GM23338 (cell line): ENCODE measurements at regions not wholly inside any gene's neighbourhood (a gene's known extent, or its start where the extent isn't known, plus 50 kb on each side); places are given as distances from the start of the nearest gene placed in this dataset.

Source experiments
- ATAC-seq: fragments of 200-7000 bp; cut with Tn5 transposase; 3 replicates; pipeline ENCODE4 v1.9.1; 2020
- DNase-seq: peaks from one replicate; pipeline ENCODE4 v3.0.0-alpha.2; 2015; ENCODE audit warnings: low spot score
- H2AFZ ChIP-seq: fragments of 200-600 bp; sonication (generic); 2 replicates; pipeline ENCODE4 v1.8.0; 2016; ENCODE audit warnings: antibody characterized with exemption, mild to moderate bottlenecking, moderate library complexity
- H3F3A ChIP-seq: fragments of 200-600 bp; sonication (generic); replicated peaks from 2 replicates; pipeline ENCODE4 v1.8.0; 2017; ENCODE audit warnings: antibody characterized with exemption, mixed run types, low read depth
- H3K27ac ChIP-seq: fragments of 200-600 bp; sonication (generic); 2 replicates; pipeline ENCODE4 v1.6.1; 2016; ENCODE audit warnings: low read depth
- H3K27me3 ChIP-seq: fragments of 200-600 bp; sonication (generic); 2 replicates; pipeline ENCODE4 v1.8.0; 2016; ENCODE audit warnings: mild to moderate bottlenecking, mixed run types, moderate library complexity; ENCODE audit not compliant: insufficient read depth
- H3K36me3 ChIP-seq: fragments of 200-600 bp; sonication (generic); 2 replicates; pipeline ENCODE4 v1.8.0; 2016; ENCODE audit warnings: mild to moderate bottlenecking; ENCODE audit not compliant: insufficient read depth
- H3K4me1 ChIP-seq: fragments of 200-600 bp; sonication (generic); 2 replicates; pipeline ENCODE4 v1.8.0; 2016; ENCODE audit warnings: mild to moderate bottlenecking, moderate library complexity; ENCODE audit not compliant: insufficient read depth
- H3K4me2 ChIP-seq: fragments of 200-600 bp; sonication (generic); 2 replicates; pipeline ENCODE4 v1.7.1; 2017; ENCODE audit warnings: mixed run types
- H3K4me3 ChIP-seq: fragments of 200-600 bp; sonication (generic); 2 replicates; pipeline ENCODE4 v1.6.1; 2016; ENCODE audit warnings: mixed run types
- H3K79me2 ChIP-seq: fragments of 200-600 bp; sonication (generic); replicated peaks from 2 replicates; pipeline ENCODE4 v1.8.0; 2017; ENCODE audit warnings: mild to moderate bottlenecking; ENCODE audit not compliant: insufficient read depth
- H3K9me2 ChIP-seq: fragments of 200-600 bp; sonication (generic); 2 replicates; pipeline ENCODE4 v1.8.0; 2017; ENCODE audit not compliant: insufficient read depth
- H4K20me1 ChIP-seq: fragments of 200-600 bp; sonication (generic); replicated peaks from 2 replicates; pipeline ENCODE4 v1.8.0; 2017; ENCODE audit warnings: mild to moderate bottlenecking; ENCODE audit not compliant: insufficient read depth
- H3K27ac Mint-ChIP-seq: 2 replicates; pipeline ENCODE4 v1.8.0; 2020; ENCODE audit warnings: inconsistent platforms, mild to moderate bottlenecking, moderate library complexity, mixed read lengths
- H3K27me3 Mint-ChIP-seq: 3 replicates; pipeline ENCODE4 v1.8.0; 2022; ENCODE audit warnings: low read depth, mild to moderate bottlenecking, moderate library complexity, mixed read lengths, inconsistent platforms; ENCODE audit not compliant: insufficient read depth, poor library complexity
- H3K36me3 Mint-ChIP-seq: 3 replicates; pipeline ENCODE4 v1.8.0; 2021; ENCODE audit warnings: low read depth, mild to moderate bottlenecking, inconsistent platforms, moderate library complexity, mixed read lengths
- H3K4me1 Mint-ChIP-seq: 3 replicates; pipeline ENCODE4 v1.8.0; 2020; ENCODE audit warnings: mild to moderate bottlenecking, inconsistent platforms, mixed read lengths
- H3K4me3 Mint-ChIP-seq: 3 replicates; pipeline ENCODE4 v1.8.0; 2021; ENCODE audit warnings: moderate library complexity, mild to moderate bottlenecking, inconsistent platforms, mixed read lengths
- H3K9me3 Mint-ChIP-seq: 3 replicates; pipeline ENCODE4 v1.8.0; 2020; ENCODE audit warnings: moderate library complexity, mild to moderate bottlenecking, inconsistent platforms, mixed read lengths
- CREB1 ChIP-seq: fragments of 250-450 bp; sonication (Bioruptor Pico); IDR thresholded peaks from 2 replicates; pipeline ENCODE4 v1.5.0; 2020; ENCODE audit warnings: low read depth, mild to moderate bottlenecking, moderate library complexity
- CTCF ChIP-seq, 2 experiments: fragments of 200-600 bp in 1 of 2; sonication (generic) in 1 of 2; conservative IDR thresholded peaks; 2 replicates each; pipeline versions ENCODE4 v1.5.1 to v1.6.1; 2016 to 2017; ENCODE audit warnings: antibody characterized with exemption in 2 of 2, low read depth in 2 of 2, mild to moderate bottlenecking in 2 of 2, moderate library complexity in 1 of 2
- ETS1 ChIP-seq: IDR thresholded peaks from 2 replicates; pipeline ENCODE4 v1.6.1; 2016; ENCODE audit warnings: antibody characterized with exemption
- EZH2 ChIP-seq: fragments of 200-600 bp; sonication (generic); IDR thresholded peaks from one replicate; pipeline ENCODE4 v1.8.0; 2017; ENCODE audit warnings: antibody characterized with exemption, mild to moderate bottlenecking, low read depth; ENCODE audit not compliant: unreplicated experiment
- EZH2phosphoT487 ChIP-seq: fragments of 200-600 bp; sonication (generic); IDR thresholded peaks from one replicate; pipeline ENCODE4 v1.8.1; 2018; ENCODE audit warnings: antibody characterized with exemption; ENCODE audit not compliant: unreplicated experiment
- JUNB ChIP-seq: IDR thresholded peaks from one replicate; pipeline ENCODE4 v1.6.1; 2016; ENCODE audit warnings: antibody characterized with exemption; ENCODE audit not compliant: unreplicated experiment
- NANOG ChIP-seq: IDR thresholded peaks from 2 replicates; pipeline ENCODE4 v1.6.1; 2016; ENCODE audit warnings: antibody characterized with exemption, borderline replicate concordance
- POLR2AphosphoS5 ChIP-seq: IDR thresholded peaks from 2 replicates; pipeline ENCODE4 v1.6.1; 2016; ENCODE audit warnings: antibody characterized with exemption, low read depth
- REST ChIP-seq: IDR thresholded peaks from one replicate; pipeline ENCODE4 v1.6.1; 2018; ENCODE audit warnings: antibody characterized with exemption; ENCODE audit not compliant: unreplicated experiment
- ZNF331 ChIP-seq: fragments of 250-450 bp; sonication (Bioruptor Pico); IDR thresholded peaks from 2 replicates; pipeline ENCODE4 v1.5.0; 2020; ENCODE audit warnings: low read depth, mild to moderate bottlenecking, moderate library complexity

GRCh38 chr21:21860888-21861287, 862.7 kb downstream of the NCAM2 start:
- DNase-seq (no peak), ATAC-seq (no peak)
- Histone ChIP-seq H3K4me3 (no peak overlapping the region), H3K4me2 (no peak overlapping the region), H4K20me1 (no peaks in the 10 kb centered on the region), H3K4me1 (peaks cover 17% of the 10 kb centered on the region; the same call in 1 of the 2 replicates), H3K27ac (no peak overlapping the region), H2AFZ (no peak overlapping the region), H3K36me3 (no peaks in the 10 kb centered on the region), H3F3A (no peaks in the 10 kb centered on the region), H3K79me2 (no peaks in the 10 kb centered on the region), H3K27me3 (no peaks in the 10 kb centered on the region), H3K9me2 (0 out of 2 replicates have a peak, but pooled peaks cover 3% of the 10 kb centered on the region)
- TF ChIP-seq CREB1 (CRISPR knock-in tag) = no peak
- TF ChIP-seq POLR2AphosphoS5 = no peak
- TF ChIP-seq ETS1 = no peak
- TF ChIP-seq EZH2 = no peak
- TF ChIP-seq JUNB = no peak
- no peak for TF ChIP-seq CTCF (conservative IDR thresholded peaks at IDR 0.05; ENCODE audit: low read depth in 2 of 2)
- TF ChIP-seq NANOG = no peak
- TF ChIP-seq ZNF331 = no peak
- no peak for TF ChIP-seq EZH2phosphoT487
- no peak for TF ChIP-seq REST
- H3K4me1 Mint-ChIP-seq = peaks cover 24% of the 10 kb centered on the region
- H3K27me3 Mint-ChIP-seq = peaks cover 2% of the 10 kb centered on the region
- peak overlapping the region; percentile 9; the same call in 1 of the 2 replicates for H3K27ac Mint-ChIP-seq
- H3K36me3 Mint-ChIP-seq = no peaks in the 10 kb centered on the region
- H3K4me3 Mint-ChIP-seq = no peak overlapping the region
- H3K9me3 Mint-ChIP-seq = 0 out of 3 replicates have a peak, but pooled peaks cover under 1% of the 10 kb centered on the region
